Stimulated activated CD4-positive, alpha-beta T cell treated with anti-CD3 and anti-CD28 coated beads, Interleukin-1b, Interleukin-23, amount 100 ng/mL, for 24 hours (primary cell): ENCODE measurements at regions not wholly inside any gene's neighbourhood (a gene's known extent, or its start where the extent isn't known, plus 50 kb on each side); places are given as distances from the start of the nearest gene placed in this dataset.

Experiments
- DNase-seq, 4 experiments: peaks; one replicate each; pipeline ENCODE4 v3.0.0-alpha.2; 2020; ENCODE audit warnings: low read depth in 4 of 4, low spot score in 1 of 4

DNA sequence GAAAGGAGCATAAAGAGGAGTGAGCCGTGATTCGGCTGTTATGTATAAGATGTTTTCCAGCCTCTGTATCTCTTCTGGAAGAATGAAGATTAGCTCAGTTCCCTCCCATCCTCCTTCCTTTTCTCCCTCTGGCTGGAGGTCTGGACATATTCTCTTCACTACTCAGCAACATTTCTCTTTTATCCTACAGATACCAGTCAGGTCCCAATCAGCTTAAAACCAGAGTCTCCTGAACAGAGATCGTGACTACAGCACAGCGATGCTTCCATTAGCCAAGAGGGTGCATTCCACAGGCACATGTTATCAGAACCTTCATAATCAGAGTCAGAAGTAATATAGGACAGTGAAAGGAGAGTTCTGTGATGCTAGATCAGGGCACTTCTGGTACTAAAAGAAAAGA, 133.9 kb upstream of the SOX4 start:
- no peak for DNase-seq

DNA sequence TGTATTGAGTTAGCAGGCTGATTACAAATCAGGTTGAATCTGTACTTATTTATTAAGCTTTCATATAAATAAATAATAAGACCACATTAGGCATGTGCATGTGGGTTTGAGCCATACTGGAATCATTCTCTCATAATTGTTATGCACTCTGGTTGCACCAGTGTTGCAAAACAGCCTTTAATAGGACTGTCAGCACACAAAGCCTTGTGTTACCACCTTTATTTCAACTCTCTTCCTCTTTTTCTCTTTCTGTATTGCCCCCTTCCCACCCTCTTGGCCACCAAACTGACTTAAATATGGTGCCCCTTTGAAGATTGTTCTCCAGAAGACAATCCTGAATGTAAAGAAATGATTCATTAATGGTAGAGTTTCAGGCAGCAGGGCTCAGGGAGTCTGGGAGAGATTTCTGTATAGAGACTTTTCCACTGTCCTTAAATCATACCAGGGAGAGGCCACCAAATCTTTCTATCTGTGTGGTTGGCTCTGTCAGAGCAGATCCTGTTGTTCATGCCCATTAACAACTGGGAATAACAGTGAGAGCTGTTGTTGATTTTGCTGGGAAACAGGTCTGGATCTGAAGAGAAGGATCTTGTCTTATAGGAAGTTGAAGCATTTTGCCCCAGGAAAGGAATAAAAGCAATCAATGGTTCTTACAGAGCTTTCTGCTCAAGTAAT, 131.6 kb upstream of the SOX4 start:
- no peak for DNase-seq

DNA sequence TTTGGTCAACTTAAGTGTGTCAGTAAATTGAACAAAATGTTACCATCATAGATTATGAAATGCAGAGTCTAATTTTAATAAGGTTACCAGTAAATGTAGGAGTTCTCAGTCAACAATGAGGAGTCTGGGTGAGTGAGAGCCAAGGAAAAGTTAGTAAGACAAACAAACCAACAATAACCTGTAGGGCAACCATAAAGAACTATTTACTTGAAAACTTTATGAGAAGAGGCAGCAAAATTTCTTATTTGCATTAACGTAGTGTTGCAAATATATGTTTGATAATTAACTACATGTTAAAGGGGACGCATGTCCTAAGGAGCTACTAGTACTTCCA, 131.1 kb upstream of the SOX4 start:
- no peak for DNase-seq

DNA sequence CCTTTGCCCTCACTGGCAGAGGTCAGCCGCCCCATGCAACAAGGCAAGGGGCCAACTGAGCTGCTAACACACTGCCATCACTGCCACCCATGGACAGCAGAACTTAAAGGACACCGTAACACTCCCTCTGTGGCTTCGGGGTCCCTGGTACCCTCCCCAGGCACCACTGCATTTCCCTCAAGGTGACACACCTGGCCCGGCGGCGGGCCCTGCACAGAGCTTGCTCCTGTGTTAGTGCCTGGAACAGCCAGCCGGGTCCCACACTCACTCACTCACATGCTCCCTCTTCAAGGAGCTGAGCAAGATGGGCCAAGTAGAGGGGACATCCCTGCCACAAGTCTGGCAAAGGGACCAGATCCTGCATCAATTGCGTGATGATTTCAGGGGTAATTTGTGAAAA, 126.5 kb upstream of the SOX4 start:
- DNase-seq: no peak

DNA sequence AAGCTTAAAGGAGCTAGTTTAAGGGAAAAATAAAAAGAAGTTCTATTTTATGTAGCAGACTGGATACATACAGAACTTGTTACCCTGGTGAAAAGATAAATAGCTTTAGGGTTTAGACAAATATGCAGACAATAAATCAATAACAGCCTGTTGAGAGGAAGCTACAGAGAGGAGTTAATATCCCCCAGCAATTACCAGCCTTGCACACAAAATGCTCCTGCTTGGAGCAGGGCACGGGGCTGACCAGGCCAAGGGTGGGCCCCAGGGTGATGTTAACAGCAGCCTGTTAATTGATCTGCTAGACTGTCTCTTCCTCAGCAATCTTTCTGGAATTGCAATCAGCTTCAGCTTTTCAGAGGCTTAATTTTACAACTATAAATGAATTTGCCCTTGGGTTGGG, 125.1 kb upstream of the SOX4 start:
- no peak for DNase-seq

DNA sequence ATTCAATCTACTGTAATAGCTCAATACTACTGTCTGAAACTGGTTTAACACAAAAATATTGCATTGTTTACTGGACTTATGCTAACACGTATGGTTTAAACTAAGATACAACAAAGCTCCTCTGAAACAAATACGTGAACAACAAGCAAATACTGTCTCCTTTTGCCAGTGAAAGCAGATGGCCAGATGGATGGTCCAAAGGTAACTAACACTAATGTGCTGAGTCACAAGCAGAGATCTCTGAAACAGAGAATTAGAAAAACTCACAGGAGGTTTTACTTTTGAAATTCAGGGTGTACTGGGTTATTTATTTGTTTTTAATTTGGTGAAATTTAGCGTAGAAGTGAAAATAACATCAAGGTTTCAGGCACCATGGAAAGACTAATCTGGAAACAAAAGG, 124.3 kb upstream of the SOX4 start:
- no peak for DNase-seq

DNA sequence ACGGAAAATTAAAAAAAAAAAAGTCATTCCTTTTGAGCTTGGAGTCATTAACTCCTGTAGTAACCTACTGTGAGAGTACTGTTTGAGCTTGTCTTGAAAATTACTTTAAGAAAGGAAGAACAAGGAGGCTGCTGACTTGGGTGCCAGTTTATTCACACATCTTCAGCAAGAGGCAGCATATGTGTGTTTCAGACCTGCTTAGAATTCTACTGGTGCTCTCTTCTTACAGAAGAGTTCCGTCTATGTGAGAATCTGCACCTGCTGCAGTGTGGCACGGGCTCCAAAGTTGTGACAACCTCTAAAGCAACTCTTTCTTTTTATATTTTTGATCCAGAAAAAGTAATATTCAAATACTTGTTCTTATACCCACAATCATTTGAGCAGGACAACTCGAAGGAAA, 117.4 kb upstream of the SOX4 start:
- DNase-seq: no peak

DNA sequence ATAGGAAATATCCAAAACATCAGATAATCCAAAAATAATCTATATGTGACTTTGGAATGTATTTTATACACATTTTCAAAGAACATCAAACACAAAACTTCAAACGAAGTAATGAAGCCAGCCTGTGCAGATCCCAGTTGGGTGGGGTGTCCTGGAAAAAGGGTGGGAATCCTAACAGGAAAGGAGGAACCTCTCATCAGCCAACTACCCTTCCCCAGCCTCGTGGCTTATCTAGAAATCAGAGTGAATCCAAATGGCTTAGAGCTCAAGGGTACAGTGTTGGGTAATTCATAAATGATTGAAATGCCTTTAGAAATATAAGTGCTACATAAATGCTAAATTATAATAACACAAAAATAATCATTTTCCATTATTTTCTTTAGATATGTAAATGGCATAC, 115.1 kb upstream of the SOX4 start:
- DNase-seq: no peak

DNA sequence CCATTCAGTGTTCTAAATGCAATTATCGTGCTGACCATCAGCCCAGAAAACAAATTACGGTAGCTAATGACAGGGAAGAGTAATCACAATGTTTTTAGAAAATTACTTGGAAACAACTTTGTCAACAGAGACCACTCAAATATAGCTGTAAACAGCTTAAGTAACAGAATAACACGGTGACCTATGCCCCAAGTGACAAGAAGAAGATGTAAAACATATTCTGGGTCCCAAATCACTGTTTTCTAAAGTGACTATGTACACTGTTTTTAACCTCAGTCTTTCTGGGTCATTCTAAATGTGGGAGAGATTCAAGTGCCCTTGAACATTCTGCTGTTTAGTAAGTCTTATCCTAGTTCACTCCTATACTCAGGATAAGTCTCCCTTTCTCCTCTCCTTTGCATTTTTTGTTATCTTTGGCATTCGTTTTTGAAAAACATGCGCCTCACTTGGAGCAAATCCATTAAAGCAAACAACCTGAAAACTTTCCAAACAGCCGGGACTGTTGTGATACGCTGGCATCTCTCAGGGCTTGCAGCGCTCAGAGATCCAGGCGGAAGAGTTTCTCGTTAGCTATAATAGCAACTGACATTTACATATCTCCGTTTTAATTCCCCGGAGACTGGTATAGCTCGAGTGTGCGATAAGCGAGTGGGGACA, 114.5 kb upstream of the SOX4 start:
- DNase-seq: no peak

DNA sequence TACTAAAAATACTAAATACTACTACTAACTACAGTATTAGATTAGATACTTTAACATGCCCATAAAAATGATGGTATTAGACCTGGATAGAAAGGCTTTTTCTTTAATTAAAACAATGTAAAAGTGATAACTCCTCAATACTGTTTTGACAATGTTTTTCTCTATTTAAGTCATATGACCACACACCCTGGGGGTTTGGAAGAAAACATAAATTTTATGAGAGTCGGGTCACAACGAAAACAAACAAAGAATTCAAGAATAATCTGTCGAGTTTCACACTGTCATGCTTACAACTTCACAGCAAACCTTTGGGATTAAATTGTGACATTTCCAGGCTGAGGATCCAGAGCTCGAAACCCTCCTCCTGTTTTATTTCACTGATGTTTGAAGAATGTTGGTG, 107.4 kb upstream of the SOX4 start:
- DNase-seq: no peak

DNA sequence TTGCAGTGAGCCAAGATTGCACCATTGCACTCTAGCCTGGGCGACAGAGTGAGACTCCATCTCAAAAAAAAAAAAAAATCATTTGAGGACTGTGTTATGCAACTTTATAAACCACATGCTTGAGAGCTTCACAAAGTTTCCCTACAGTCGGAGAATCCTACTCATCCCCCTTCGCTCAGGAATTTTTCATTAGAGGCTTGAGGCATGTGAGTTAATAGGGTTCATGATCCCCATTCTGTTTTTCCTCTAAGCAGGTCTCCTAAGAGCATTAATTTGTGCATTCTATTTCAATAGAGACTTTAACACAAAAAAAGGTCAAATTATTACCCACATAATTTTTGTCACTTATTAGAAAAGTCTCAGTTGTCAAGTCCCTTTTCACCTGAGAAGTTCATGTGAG, 103.7 kb upstream of the SOX4 start:
- DNase-seq: no peak

DNA sequence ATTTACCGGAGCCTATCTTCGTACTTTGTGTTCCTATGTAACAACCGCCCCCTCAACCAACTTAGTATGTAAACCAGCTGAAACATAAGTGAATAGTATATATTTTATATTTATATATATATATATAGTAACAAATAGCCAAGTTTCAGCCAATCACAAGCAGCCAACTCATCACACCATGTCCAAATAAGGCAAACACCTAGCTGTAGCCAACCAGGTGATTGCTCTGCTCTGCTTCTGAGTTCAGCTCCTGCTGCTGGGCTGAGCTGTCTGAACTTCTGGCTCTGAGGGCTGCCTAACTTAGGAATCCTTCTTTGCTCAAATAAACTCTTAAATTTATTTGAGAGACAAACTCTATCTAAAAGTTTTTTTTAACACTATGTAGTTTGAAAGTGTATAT, 101.6 kb upstream of the SOX4 start:
- no peak for DNase-seq

DNA sequence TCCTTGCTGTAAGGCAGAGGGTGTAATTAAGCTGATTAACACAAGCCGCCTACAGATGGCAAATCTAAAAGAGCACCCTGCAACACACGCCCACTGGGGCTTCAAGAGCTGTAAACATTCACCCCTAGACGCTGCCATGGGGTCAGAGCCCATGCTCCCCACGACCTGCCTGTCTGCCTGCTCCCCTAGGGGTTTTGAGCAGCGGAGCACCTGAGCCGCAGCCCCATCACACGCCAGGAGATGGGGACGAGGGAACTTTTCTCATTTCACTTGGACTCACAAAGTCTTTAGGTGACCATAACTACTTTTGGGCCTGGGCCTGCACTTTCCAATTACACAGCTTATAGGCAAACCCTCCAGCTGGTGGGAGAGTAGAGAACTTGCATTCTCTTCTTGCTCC, 99.0 kb upstream of the SOX4 start:
- DNase-seq: no peak

DNA sequence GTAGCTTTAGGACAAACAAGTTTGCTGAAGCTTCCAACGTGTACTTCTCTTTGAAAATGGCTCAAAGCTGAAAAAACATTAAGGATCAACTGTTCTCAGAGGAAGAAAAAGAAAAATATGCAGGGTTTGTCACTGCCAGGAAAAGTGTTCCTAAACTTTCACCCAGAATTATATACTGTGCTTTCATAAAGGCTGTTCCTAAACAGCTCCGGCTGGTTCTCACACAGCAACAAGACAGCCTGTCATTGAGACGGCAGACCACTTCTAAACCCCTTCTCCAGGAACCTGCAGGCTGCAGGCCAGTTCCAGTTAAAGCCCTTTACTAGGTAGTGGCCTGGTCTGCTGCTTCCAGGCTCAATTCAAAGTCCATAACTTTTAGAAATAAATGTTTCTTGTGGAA, 97.4 kb upstream of the SOX4 start:
- no peak for DNase-seq

DNA sequence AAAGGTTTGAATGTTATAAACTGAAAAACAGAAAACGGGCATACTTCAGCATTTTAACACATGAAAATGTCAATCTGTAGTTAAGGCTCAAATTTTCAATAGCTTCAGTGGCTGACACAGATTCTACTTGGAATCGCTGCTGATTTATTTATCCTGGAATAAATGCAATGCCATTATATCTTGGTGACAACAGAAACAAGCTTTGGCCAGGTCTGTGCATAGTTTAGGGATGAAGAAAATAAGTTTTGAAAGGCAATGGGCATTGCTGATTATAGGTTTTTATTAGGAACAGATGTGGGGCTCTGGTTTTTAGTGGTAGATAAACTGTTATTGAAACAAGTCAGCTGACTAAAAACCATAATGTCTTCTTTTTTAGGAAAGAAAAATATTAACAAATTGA, 96.8 kb upstream of the SOX4 start:
- no peak for DNase-seq

DNA sequence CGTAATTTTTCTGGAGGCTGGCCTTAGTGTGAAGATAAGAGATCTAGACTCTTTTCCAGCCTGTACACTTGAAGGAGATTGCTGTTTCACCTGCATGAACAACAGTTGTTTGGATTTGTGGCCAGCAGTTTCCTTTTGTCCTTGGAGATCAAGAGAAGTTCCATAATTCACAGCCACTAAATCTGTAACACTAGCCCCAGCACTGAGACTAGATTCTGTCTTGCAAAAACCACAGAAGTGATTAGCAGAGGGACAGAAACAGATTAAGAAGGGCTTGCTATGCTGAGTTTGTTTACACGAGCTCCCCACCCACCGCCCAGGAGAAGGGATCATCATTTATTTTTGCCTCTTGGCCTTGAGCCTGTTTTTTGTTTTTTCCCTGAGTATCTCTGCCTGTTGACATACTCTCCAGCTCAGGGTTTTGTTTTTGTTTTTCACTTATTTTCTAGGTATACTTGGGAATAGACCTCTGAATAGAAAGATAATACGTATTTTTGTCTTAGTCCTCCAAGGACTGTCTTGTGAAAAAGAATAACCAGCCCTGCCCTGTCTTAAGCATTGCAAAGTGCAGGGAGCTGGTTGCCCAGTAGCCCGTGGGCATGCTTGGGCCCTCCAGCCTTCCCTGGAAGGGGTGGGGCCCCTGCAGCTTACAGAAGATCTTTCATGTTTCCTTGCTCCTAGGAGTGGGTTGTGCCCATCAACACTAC, 93.1 kb upstream of the SOX4 start:
- no peak for DNase-seq

DNA sequence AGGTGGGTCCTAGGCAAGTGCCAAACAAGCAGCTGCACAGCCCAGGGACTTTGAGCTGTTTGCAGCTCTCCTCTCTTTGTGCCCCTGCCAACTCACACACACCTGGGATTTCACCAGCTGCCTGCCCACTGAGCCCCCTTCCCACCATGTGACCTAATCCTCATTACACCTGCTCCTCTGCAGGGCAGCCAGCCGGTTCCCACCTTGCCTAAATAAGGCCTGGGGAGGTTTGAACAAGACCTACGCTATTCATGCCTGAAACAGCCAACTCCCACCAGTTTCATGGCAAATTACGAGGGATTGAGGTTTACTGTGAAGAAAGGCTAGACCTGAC, 92.6 kb upstream of the SOX4 start:
- DNase-seq: no peak

DNA sequence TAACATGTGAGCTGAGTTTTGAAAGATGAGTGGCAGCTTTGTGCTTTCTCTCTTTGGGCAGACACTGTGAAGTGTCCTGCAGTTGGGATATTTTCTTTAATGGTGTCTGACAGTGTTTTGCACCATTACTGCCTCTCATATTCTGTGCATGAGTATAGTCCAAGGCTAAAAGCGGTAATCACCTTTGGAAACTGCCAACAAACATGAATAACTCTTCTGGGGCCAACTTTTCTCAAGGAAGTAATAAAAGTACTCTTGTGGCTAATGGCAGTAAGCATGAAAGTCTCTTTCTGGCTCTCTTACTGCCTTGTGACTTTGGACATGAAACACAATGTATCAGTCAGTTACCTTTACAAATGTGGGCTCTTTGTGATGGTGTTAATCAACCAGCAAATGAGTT, 91.7 kb upstream of the SOX4 start:
- DNase-seq: no peak

DNA sequence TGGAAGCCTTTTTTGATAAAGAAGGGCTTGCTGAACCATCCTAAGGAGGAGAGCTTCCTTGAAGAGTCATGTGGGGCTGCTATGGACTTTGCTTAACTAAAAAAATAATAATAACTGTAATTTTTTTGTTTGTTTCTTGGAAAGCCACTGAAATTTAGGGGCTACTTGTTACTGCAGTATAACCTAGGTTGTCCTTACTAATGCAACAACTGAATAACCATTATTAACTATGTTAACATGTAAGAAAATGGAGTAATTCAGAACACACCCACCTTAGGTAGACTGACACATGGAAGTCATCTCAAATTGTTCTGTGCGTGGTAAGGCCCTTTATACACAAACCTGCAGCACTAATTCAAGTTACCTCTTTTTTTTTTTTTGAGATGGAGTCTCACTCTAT, 90.9 kb upstream of the SOX4 start:
- no peak for DNase-seq

DNA sequence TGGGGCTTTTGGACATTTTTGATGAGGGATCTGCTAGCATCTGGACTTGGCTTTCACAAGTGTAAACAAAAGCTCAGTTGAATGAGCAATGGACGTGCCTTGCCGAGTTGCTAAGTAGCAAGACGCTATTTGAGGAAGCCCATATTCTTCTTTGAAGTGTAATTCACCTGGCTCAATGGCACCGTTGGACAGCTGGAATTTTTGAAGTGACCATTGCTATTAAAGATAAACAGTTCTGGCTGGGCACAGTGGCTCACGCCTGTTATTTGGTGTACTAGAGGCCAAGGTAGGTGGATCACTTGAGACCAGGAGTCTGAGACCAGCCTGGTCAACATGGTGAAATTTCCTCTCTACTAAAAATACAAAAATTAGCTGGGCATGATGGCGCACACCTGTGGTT, 88.8 kb upstream of the SOX4 start:
- no peak for DNase-seq

DNA sequence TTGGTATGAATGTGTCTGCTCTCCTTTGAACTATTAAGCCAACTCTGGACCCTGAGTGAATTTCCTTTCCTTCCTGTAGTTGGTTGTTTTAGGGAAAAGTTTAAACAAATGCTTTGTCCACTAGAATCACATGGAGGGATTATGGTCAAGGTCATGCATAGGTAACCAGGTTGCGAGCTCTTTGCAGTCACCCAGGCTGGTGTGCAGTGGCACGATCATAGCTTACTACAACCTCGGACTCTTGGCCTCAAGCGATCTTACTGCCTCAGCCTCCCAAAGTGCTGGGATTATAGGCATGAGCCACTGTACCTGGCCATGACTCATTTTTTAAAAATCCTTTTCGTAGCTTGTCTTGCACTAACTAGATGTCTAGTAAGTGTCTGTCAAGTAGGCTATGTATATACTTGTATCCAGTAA, 88.0 kb upstream of the SOX4 start:
- DNase-seq: no peak

DNA sequence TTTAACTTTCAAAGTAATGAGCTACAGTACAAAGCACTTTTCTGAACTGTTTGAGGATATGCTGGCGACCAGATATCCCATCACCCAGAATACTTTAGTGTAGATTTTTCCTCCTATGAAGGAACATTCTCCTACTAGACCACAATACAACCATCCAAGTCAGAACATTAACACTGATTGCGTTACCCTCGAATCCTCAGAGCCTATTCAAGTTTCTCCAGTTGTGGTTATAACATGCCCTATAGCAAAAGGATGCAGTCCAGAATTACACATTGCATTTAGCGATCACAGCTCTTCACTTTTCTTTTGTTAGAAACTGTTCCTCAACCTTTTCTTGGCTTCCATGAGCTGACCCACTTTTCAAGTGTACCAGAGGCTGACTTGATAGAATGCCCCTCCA, 87.4 kb upstream of the SOX4 start:
- DNase-seq: no peak

DNA sequence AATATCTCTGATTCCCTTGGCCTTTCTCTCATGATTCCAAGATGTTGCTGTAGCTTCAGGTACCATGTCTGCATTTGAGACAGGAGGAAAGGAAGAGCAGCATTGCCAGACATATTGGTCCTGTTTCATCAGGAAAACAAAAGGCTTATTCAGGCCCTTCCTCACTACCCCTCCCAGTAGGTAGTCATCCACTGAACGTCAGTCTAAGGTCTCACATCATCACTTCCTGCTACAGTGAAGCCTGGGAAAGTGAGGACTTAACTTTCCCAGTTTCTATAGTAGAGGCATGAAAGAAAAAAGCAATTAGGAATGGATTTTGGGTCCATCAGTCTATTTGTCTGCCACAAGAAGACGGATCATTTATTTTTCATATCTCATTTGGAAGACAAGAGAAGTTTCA, 85.7 kb upstream of the SOX4 start:
- DNase-seq: no peak
